ENCODE measurements at regions not wholly inside any gene's neighbourhood (a gene's known extent, or its start where the extent isn't known, plus 50 kb on each side); places are given as distances from the start of the nearest gene placed in this dataset.

DNA sequence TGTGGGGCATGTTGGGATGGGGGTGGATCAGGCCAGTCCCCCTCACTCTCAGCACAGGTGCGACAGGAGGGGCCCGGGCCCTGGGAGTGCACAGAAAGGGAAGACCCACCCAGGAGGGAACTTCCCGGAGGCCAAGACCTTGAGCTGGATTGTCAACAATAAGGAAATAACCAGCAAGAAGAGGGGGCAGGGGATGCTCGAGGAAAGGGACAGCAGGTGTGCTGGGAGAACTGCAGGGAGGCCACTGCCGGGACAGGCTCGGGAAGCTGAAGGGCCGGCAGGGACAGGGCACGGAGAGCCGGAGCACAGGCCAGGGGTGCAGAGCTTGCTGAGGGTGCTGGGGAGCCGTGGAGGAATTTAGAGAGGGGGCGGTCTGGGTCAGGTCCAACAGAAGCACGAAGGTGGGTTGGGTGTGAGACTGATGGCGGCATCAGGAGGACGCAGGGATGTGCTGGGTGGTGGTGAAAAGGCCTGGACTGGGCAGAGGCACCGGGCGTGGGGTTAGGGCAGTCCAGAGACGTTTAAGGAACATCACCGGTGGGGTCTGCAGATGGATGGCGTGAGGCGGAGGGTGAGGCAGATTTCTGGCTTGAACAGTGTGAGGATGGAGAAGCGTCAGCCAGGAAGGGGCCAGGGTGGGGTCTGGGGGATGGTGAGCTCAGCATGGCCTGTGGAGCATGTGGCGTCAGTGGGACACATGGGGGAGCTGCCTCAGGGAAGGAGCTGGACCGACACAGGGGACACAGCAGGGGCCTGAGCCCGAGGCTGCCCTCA, 54.8 kb downstream of the ADRA2C start:
- H3K9me2 ChIP-seq (ENCODE audit: insufficient read depth, low read length): no peaks in the 10 kb centered on the region
- BruUV-seq (replicated peaks): no TSS peak
- no peaks in the 10 kb centered on the region for H3K4me1 ChIP-seq (ENCODE audit: insufficient read depth, low read length, poor library complexity, severe bottlenecking)
- no peak for DNase-seq (ENCODE audit: low spot score)
- no peak for TF ChIP-seq EZH2phosphoT487 (IDR thresholded peaks at IDR 0.05; ENCODE audit: borderline replicate concordance, low read depth, low read length)
- TF ChIP-seq, protein P1, sequence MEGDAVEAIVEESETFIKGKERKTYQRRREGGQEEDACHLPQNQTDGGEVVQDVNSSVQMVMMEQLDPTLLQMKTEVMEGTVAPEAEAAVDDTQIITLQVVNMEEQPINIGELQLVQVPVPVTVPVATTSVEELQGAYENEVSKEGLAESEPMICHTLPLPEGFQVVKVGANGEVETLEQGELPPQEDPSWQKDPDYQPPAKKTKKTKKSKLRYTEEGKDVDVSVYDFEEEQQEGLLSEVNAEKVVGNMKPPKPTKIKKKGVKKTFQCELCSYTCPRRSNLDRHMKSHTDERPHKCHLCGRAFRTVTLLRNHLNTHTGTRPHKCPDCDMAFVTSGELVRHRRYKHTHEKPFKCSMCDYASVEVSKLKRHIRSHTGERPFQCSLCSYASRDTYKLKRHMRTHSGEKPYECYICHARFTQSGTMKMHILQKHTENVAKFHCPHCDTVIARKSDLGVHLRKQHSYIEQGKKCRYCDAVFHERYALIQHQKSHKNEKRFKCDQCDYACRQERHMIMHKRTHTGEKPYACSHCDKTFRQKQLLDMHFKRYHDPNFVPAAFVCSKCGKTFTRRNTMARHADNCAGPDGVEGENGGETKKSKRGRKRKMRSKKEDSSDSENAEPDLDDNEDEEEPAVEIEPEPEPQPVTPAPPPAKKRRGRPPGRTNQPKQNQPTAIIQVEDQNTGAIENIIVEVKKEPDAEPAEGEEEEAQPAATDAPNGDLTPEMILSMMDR (conservative IDR thresholded peaks at IDR 0.05; ENCODE audit: low read length): no peak
- H3K4me2 ChIP-seq (ENCODE audit: low read length): no peak overlapping the region
- intact Hi-C loops (cut with micrococcal nuclease; ENCODE audit: unreplicated experiment): no loop called here
- H2AFZ ChIP-seq (ENCODE audit: low read length): no peak overlapping the region
- no peak overlapping the region for H3K4me3 ChIP-seq (ENCODE audit: low read depth, low read length, poor library complexity, severe bottlenecking)
- H3K9me3 ChIP-seq (ENCODE audit: low read length): no peaks in the 10 kb centered on the region
- H3K27ac ChIP-seq (ENCODE audit: low read depth, low read length, poor library complexity, severe bottlenecking): no peak overlapping the region
- CTCF ChIA-PET (ENCODE audit: unreplicated experiment): no interaction called here
- no peaks in the 10 kb centered on the region for H3K79me2 ChIP-seq (ENCODE audit: insufficient read depth, low read depth, low read length)
- no peaks in the 10 kb centered on the region for H4K20me1 ChIP-seq (ENCODE audit: insufficient read depth, low read length)
- H3K36me3 ChIP-seq (ENCODE audit: insufficient read depth, low read length): no peaks in the 10 kb centered on the region
- POLR2A ChIA-PET: no interaction called here

- ChIA-PET POLR2A (no interaction called here), CTCF (ENCODE audit: unreplicated experiment) (no interaction called here)
- H3K4me3 ChIP-seq (ENCODE audit: low read depth, low read length, poor library complexity, severe bottlenecking): no peak overlapping the region
- BruUV-seq (replicated peaks): no TSS peak
- H3K27ac ChIP-seq (ENCODE audit: low read depth, low read length, poor library complexity, severe bottlenecking): no peak overlapping the region
- no peaks in the 10 kb centered on the region for H3K79me2 ChIP-seq (ENCODE audit: insufficient read depth, low read depth, low read length)
- no peaks in the 10 kb centered on the region for H3K4me1 ChIP-seq (ENCODE audit: insufficient read depth, low read length, poor library complexity, severe bottlenecking)
- no peak for TF ChIP-seq EZH2phosphoT487 (IDR thresholded peaks at IDR 0.05; ENCODE audit: borderline replicate concordance, low read depth, low read length)
- TF ChIP-seq, protein P1 (conservative IDR thresholded peaks at IDR 0.05; ENCODE audit: low read length): no peak
- H4K20me1 ChIP-seq (ENCODE audit: insufficient read depth, low read length): no peaks in the 10 kb centered on the region
- H3K9me3 ChIP-seq (ENCODE audit: low read length): no peaks in the 10 kb centered on the region
- no peak overlapping the region for H3K4me2 ChIP-seq (ENCODE audit: low read length)
- H3K36me3 ChIP-seq (ENCODE audit: insufficient read depth, low read length): no peaks in the 10 kb centered on the region
- DNase-seq (ENCODE audit: low spot score): no peak
- intact Hi-C loops (cut with micrococcal nuclease; ENCODE audit: unreplicated experiment): no loop called here
- no peak overlapping the region for H2AFZ ChIP-seq (ENCODE audit: low read length)
- no peaks in the 10 kb centered on the region for H3K9me2 ChIP-seq (ENCODE audit: insufficient read depth, low read length)
These were observed 55.5 kb downstream of the ADRA2C start for GRCh38 chr4:3821580-3822229.

All from OCI-LY7 (cell line).